NCI-H2196 treated with DMSO at 0.1 percent for 48 hours (cell line): ENCODE measurements at regions not wholly inside any gene's neighbourhood (a gene's known extent, or its start where the extent isn't known, plus 50 kb on each side); places are given as distances from the start of the nearest gene placed in this dataset.

Source experiments
- DNase-seq: peaks from one replicate; lab custom pipeline; 2025; ENCODE audit not compliant: unreplicated experiment; lab: John Stamatoyannopoulos, UW

DNA sequence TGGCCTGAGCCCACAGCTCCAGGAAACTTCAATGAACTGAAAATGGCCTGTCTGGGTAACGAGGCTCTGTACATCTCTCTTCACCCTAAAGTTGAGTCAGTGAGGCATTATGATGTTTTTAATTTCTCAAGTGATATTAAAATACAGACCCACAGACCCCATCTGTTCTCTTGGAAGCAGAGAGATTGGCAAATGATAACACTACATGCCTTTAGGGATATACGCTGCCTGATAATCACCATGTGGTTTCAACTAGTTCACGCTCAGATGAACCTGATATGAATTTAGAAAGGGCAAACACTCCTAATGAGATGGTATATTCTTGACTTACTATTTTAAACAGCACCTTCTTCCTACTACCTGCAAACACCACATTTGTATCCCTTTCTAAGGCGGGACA lies 127.5 kb downstream of the RFC3 start:
- no peak for DNase-seq

DNA sequence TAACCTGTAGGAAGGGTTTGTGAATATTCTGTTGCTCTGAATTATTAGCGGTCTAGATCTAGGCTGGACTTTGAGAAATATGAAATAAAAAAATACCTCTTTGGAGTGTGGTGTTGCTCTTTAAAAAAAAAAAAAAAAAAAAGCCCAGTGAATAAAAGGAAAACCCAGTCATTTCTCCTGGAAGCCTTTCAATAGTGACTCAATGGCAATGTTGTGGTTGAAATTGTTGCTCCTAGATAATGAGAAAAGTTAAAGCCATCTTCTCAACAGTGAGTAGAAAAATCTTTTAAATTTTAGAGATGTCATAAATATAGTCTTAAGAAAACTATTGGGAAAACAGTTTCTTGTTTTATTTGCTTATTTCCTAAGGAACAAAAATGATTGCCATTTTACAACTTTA lies 135.3 kb downstream of the RFC3 start:
- DNase-seq, result no peak

DNA sequence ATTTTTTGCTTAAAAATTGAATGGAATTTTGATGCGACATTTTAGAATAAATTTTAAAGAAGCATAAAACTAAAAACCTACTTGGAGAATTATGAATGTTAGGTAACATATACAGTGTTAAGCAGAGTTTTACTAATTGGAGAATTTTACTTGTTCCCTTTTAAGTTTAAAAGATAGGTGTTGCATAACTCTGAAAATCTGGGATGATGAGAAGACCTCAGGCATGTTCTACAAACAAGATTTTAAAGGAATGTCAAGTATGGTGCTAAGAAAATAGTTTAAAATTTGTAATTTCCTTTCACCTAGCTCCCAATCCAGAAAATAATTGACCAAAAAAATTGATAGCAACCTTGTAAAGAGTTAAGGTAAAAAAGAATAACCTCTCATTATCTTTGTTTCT lies 135.8 kb downstream of the RFC3 start:
- DNase-seq, result no peak

- DNase-seq, result no peak
Measured at GRCh38 chr13:33956346-33956745, 138.4 kb downstream of the RFC3 start.

DNA sequence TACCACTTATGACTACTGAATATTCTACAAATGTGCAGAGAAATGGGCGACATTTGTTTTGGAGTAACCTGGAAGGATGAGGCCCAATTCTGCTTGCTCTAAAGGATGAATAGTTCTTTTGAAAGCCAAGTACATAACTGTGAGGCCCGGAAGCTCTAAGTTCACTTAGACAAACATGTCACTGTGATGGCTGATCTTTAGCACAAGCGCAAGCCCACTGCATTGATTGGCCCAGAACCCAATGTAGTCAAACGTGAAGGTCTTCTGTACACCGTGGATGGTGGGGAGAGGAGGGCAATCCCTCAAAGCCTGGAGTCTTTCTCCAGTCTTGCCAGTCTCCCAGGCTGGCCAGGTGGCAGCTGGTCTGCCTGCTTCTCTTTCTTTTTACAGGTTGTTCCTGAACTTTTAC lies 139.6 kb downstream of the RFC3 start:
- no peak for DNase-seq

GRCh38 chr13:33958964-33959363 lies 141.0 kb downstream of the RFC3 start:
- no peak for DNase-seq

DNA sequence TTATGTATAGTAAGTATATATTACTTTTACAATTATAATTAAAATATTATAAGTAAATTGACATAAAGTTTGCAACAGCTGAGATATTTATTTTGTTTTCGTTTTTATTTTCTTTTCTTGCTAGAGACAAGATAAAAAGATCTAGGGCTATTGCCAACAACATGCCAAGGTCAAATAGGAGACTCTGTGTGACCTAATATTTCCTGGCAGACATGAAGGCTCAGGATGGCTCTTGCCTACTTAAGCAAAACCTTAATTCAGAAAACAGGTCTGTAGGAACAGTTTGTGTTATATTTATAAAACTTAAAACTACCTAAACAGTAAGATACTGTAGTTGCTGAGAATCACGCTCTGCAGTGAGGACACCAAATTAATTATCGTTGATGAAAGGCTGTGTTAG lies 145.2 kb downstream of the RFC3 start:
- no peak for DNase-seq

DNA sequence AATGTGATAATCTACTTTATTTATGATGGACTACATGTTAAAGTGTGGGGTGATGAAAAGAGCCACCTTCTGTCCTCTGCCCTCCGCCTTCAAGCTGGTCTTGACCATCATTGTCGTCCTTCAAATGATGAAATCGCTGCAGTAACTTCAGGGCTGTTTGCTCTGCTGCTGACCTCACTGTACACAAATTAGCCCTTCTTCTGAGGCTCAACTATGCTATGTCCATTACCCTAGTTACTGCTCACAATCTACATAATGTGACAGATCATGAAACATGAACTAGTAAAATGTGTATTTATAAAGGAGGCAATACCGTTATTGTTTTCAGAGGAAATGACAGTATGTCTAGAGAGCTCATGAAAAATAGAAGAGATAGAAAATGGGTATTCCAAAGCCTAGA lies 145.9 kb downstream of the RFC3 start:
- no peak for DNase-seq

DNA sequence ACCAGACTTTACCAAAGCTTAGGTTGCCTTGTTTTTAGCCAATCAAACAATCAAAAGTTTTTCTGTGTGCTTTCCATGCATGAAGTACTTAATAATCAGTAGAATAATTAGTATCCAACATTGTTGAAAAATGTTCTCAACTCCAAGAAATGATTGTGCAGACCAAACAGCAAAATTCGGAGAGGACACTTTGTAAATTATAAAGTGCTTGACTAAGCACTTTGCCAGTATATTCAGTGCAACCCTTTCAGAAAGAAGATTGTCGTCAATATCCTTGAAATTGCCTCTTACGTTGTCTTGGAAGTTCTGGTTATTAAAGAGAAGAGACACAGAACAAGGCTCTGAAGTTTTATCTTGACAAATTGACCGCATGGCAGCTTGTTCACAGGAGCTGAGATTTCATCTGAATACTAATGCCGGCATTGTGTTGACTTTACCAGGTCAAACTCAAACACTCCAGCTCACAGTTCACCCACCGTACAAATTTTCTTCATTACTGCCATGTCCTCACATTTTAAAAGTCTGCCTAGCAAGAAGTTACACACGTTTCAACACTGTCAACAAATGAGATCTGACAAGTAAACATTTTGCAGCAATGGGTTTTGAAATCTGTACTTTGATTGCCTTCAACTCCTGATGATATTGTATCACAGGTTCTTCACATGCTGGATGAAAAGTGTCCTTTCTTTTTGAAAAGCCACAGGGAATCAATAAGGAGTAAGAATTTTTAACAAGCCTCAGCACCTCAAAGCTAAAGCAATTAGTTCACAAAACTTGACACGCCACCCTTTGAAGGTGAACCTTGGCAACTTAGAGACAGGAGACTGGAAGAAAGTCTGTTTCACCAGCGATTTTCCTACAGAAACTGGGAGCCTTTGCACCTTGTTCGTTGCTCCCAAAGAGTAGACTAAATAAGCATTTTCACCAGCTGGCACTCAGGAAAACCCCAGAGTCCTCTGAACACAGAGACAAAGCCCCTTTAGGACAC lies 150.9 kb downstream of the RFC3 start:
- DNase-seq, result no peak

GRCh38 chr13:33970746-33971561 lies 153.0 kb downstream of the RFC3 start:
- no peak for DNase-seq

DNA sequence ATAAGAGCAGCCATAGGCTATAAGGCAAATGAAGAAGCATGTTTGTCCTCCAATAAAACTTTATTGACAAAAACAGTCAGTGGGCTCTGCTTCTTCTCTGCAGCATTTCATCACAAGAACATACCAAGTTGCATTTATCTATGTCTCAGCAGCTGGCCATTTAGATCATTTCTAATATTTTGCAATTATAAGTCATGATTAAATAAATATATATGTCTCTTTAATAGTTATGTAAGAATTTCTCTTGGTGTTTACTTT lies 153.5 kb downstream of the RFC3 start:
- no peak for DNase-seq

GRCh38 chr13:33973194-33973593 lies 155.2 kb downstream of the RFC3 start:
- DNase-seq, result no peak

DNA sequence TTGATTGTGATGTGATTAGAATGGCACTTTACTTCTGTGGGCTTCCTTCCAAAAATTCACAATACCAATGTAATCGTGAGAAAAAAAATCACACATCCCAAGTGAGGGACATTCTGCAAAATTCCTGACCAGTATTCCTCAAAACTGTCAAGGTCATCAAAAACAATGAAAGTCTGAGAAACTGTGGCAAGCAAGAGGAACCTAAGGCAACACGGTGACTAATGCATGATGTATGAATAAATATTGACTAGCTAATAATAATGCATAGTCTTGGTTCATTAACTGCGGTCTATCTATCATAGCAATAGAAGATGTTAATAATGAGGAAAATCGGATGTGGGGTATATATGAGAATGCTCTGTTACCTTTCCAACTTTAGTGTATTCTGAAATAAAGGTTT lies 159.0 kb downstream of the RFC3 start:
- no peak for DNase-seq

GRCh38 chr13:33978653-33979052 lies 160.7 kb downstream of the RFC3 start:
- no peak for DNase-seq

GRCh38 chr13:33992881-33993336 lies 175.0 kb downstream of the RFC3 start:
- no peak for DNase-seq

DNA sequence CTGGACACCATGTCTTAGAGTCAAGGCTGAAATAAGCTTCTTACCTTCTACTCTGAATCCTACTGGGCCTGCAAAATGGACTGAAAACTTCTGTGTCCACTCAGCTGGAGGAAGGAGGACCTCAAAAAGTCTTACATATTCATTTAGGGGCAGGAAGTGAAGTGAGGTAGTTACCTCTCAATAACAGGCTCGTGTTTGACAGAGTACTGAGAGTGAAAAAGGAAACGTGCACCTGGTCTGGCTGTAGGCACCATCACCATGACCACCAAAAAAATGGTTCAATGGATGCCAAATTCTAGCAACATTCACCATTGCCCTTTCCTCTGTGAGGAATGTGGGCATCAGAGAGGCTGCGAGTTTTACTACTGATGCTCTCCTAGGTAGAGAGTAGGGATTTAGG lies 176.2 kb downstream of the RFC3 start:
- DNase-seq, result no peak

- DNase-seq, result no peak
Measured at GRCh38 chr13:33994826-33995502, 177.0 kb downstream of the RFC3 start.

- no peak for DNase-seq
Measured at GRCh38 chr13:33996636-33997035, 178.7 kb downstream of the RFC3 start.

DNA sequence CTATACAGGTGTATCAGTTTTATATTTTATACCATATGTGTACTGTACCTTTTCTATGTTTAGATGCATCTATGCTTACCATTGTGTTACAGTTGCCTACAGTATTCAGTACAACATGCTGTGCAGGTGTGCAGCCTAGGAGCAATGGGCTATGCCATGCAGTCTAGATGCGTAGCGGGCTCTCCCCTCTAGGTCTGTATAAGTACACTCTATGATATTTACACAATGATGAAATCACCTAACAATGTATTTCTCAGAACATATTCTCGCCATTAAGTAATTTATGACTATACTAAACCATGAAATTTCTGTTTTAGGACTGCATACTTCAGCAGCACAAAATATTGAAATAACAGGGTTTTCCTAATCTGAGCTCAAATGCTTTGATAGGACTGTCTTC lies 179.6 kb downstream of the RFC3 start:
- DNase-seq, result no peak

DNA sequence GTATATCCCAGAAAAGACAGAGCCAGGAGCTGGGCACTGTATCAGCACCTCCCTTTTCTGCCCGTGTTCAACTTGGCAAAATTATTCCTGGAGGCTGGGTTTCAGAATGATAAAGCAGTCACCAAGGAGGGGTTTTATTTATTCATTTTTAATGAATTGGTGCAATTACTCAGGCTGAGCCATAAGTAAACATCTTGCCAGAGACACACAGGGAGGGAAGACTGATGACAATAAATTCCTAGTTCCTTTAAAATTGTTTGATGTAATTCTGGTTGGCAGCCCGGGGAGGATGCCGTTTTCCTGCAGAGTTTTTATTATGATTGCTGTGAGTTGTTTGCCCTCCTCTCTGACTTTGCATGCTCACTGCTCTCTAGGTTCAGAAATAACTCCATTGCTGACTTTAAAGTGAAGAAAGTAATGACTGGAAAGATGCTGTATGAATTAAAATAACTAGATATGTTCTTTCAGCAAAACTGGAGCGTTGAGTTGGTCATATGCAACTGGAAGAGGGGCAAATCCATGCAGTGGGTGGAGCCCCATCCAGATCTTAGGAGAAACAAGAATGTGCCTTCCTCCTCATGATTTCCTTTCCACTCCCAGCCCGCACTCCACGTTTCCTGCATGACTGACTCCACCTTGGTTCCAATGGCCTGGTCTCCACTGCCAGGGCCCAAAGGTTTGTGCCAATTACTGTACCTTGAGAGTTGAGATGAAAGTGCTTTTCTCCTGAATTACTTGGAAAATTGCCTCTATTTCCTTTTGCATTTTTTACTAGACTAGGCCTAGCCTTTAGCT lies 182.1 kb downstream of the RFC3 start:
- DNase-seq, result no peak

DNA sequence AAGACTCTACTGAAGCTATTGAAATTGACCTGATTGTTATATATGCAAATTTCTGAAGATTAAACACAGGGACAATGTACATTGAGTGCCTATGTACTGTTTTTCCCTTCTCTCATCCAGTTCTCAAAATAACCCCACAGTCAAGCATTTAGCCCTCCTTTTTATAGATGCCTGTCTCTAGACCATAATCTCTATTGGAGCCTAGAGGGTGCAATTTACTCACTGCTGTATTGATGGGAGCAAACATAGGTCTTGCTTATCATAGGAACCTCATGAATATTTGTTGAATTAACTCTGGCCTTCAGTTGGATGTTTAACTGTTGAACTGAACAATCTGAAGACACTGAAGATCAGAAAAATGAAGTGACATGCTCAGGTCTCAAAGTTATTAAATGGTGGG lies 183.0 kb downstream of the RFC3 start:
- DNase-seq, result no peak
